ENCODE measurements at regions not wholly inside any gene's neighbourhood (a gene's known extent, or its start where the extent isn't known, plus 50 kb on each side); places are given as distances from the start of the nearest gene placed in this dataset.
"Not testable (repeated sequence)": the region's sequence is repeated elsewhere in the genome, so short reads cannot be mapped to it uniquely, and the experiment has no call there.

- DNase-seq, result not testable (repeated sequence)
Measured at GRCh38 chr3:125918024-125918423, 51.0 kb upstream of the ROPN1B start.

GRCh38 chr3:125918451-125918850 is 50.5 kb upstream of the ROPN1B start:
- not testable (repeated sequence) for DNase-seq

GRCh38 chr3:125918866-125919265 is 50.1 kb upstream of the ROPN1B start:
- DNase-seq, result not testable (repeated sequence)
